ENCODE measurements at regions not wholly inside any gene's neighbourhood (a gene's known extent, or its start where the extent isn't known, plus 50 kb on each side); places are given as distances from the start of the nearest gene placed in this dataset.

DNA sequence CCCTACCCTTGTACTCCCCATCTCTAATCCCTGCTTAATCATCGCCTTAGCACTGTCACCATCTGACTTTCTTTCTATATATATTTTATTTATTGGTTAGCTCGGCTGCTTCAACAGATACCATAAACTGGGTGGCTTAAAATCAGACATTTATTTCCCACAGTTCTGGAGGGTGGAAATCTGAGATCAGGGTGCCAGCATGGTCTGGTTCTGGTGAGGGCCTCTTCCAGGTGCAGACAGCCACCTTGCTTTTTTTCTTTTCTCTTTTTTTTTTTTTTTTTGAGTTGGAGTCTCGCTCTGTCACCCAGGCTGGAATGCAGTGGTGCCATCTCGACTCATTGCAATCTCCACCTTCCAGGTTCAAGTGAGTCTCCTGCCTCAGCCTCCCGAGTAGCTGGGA lies 127.5 kb upstream of the ESR1 start:
- Histone ChIP-seq H3K14ac (replicated peaks; ENCODE audit: low read depth, low read length) (no peak overlapping the region), H3K27me3 (ENCODE audit: control insufficient read depth, insufficient read depth, low read length) (peaks cover 3% of the 10 kb centered on the region; the same call in 1 of the 2 replicates), H2BK15ac (ENCODE audit: low read depth, low read length) (no peak overlapping the region), H3K4me2 (ENCODE audit: low read depth, low read length) (no peak overlapping the region), H3K4me1 (ENCODE audit: control insufficient read depth, insufficient read depth, low read length) (no peaks in the 10 kb centered on the region), H3K27ac (ENCODE audit: insufficient read depth, low read length) (no peak overlapping the region), H2AK9ac (replicated peaks; ENCODE audit: low read depth, low read length, poor library complexity) (no peak overlapping the region), H3K4ac (ENCODE audit: low read depth, low read length) (no peak overlapping the region), H4K91ac (ENCODE audit: insufficient read depth, low read depth, low read length) (no peak overlapping the region), H3K79me1 (ENCODE audit: low read depth in 1 of 2, low read length in 2 of 2) (no peaks in the 10 kb centered on the region), H2BK5ac (ENCODE audit: low read depth, low read length, poor library complexity, severe bottlenecking) (no peak overlapping the region), H2AK5ac (ENCODE audit: low read depth, low read length) (no peak overlapping the region), H4K20me1 (ENCODE audit: insufficient read depth, low read length) (no peaks in the 10 kb centered on the region), H3K9me3 (ENCODE audit: control insufficient read depth, insufficient read depth, low read length) (no peaks in the 10 kb centered on the region), H4K8ac (ENCODE audit: low read depth in 2 of 2, low read length in 2 of 2) (no peak overlapping the region), H2AFZ (replicated peaks; ENCODE audit: low read length, poor library complexity) (no peak overlapping the region), H3K36me3 (ENCODE audit: control insufficient read depth, insufficient read depth, low read length) (no peaks in the 10 kb centered on the region), H2BK20ac (ENCODE audit: low read depth, low read length) (no peak overlapping the region), H3K9ac (ENCODE audit: low read depth, low read length) (no peak overlapping the region), H2BK120ac (ENCODE audit: low read depth, low read length) (no peak overlapping the region), H3K56ac (ENCODE audit: extremely low read depth, insufficient read depth, low read length) (no peak overlapping the region), H4K5ac (ENCODE audit: low read depth, low read length) (no peak overlapping the region), H3K18ac (ENCODE audit: low read depth, low read length) (no peak overlapping the region), H3K4me3 (ENCODE audit: insufficient read depth, low read depth, low read length) (no peak overlapping the region), H3K9me1 (ENCODE audit: insufficient read depth, low read length) (no peaks in the 10 kb centered on the region), H3K23ac (ENCODE audit: low read depth, low read length) (no peak overlapping the region)
- CTCF ChIA-PET = no interaction called here
- dilution Hi-C loops (cut with HindIII; ENCODE audit: low sequenced_read_pairs, unreplicated experiment) (no loop called here), intact Hi-C loops (cut with micrococcal nuclease) (loop anchor here (10.0 kb wide), 1 partner anchor 445 kb away; no protein-coding TSS in a partner anchor), in situ Hi-C loops (cut with MboI; ENCODE audit: low sequenced_read_pairs) (no loop called here)
- POLR2A ChIA-PET (ENCODE audit: unreplicated experiment) = no interaction called here
- DNase-seq (no peak), ATAC-seq (ENCODE audit: low read depth) (no peak)
- no CpG with 5 or more reads among the region's 5 CpGs for WGBS, 2 experiments (ENCODE audit: extremely low coverage in 2 of 2, insufficient read length in 1 of 2)
- BruUV-seq (replicated peaks) = no TSS peak
- TF ChIP-seq RAD21 (IDR thresholded peaks at IDR 0.05; ENCODE audit: low read length) (no peak), RCOR1 (IDR thresholded peaks at IDR 0.05; ENCODE audit: insufficient replicate concordance, low read length) (no peak), MXI1 (IDR thresholded peaks at IDR 0.05; ENCODE audit: borderline replicate concordance, low read depth, low read length) (no peak), FOS (IDR thresholded peaks at IDR 0.05; ENCODE audit: low read depth, low read length) (no peak), SMC3 (IDR thresholded peaks at IDR 0.05; ENCODE audit: low read depth, low read length) (no peak), MAFK (IDR thresholded peaks at IDR 0.05; ENCODE audit: low read depth, low read length) (no peak), NFE2L2 (IDR thresholded peaks at IDR 0.05; ENCODE audit: low read depth, low read length) (no peak), BHLHE40 (IDR thresholded peaks at IDR 0.05; ENCODE audit: low read depth, low read length) (no peak), CHD1 (IDR thresholded peaks at IDR 0.05; ENCODE audit: low read depth, low read length) (no peak), CEBPB (IDR thresholded peaks at IDR 0.05; ENCODE audit: low read depth, low read length) (no peak), POLR2A (IDR thresholded peaks at IDR 0.05; ENCODE audit: low read depth, low read length) (no peak), RFX5 (IDR thresholded peaks at IDR 0.05; ENCODE audit: low read depth, low read length) (no peak), MAZ (IDR thresholded peaks at IDR 0.05; ENCODE audit: borderline replicate concordance, low read depth, low read length) (no peak)
- TF ChIP-seq, protein P1, sequence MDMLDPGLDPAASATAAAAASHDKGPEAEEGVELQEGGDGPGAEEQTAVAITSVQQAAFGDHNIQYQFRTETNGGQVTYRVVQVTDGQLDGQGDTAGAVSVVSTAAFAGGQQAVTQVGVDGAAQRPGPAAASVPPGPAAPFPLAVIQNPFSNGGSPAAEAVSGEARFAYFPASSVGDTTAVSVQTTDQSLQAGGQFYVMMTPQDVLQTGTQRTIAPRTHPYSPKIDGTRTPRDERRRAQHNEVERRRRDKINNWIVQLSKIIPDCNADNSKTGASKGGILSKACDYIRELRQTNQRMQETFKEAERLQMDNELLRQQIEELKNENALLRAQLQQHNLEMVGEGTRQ (IDR thresholded peaks at IDR 0.05; ENCODE audit: low read depth, low read length) = no peak
- TF ChIP-seq, protein P2, sequence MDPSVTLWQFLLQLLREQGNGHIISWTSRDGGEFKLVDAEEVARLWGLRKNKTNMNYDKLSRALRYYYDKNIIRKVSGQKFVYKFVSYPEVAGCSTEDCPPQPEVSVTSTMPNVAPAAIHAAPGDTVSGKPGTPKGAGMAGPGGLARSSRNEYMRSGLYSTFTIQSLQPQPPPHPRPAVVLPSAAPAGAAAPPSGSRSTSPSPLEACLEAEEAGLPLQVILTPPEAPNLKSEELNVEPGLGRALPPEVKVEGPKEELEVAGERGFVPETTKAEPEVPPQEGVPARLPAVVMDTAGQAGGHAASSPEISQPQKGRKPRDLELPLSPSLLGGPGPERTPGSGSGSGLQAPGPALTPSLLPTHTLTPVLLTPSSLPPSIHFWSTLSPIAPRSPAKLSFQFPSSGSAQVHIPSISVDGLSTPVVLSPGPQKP (IDR thresholded peaks at IDR 0.05; ENCODE audit: borderline replicate concordance, low read depth, low read length) = no peak
- TF ChIP-seq, protein P3, sequence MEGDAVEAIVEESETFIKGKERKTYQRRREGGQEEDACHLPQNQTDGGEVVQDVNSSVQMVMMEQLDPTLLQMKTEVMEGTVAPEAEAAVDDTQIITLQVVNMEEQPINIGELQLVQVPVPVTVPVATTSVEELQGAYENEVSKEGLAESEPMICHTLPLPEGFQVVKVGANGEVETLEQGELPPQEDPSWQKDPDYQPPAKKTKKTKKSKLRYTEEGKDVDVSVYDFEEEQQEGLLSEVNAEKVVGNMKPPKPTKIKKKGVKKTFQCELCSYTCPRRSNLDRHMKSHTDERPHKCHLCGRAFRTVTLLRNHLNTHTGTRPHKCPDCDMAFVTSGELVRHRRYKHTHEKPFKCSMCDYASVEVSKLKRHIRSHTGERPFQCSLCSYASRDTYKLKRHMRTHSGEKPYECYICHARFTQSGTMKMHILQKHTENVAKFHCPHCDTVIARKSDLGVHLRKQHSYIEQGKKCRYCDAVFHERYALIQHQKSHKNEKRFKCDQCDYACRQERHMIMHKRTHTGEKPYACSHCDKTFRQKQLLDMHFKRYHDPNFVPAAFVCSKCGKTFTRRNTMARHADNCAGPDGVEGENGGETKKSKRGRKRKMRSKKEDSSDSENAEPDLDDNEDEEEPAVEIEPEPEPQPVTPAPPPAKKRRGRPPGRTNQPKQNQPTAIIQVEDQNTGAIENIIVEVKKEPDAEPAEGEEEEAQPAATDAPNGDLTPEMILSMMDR (conservative IDR thresholded peaks at IDR 0.05; ENCODE audit: low read depth, low read length) = no peak
